ENCODE measurements at regions not wholly inside any gene's neighbourhood (a gene's known extent, or its start where the extent isn't known, plus 50 kb on each side); places are given as distances from the start of the nearest gene placed in this dataset.
A peak's percentile ranks its signal among the peaks of the same experiment; 100 is the strongest.
"Not testable (repeated sequence)": the region's sequence is repeated elsewhere in the genome, so short reads cannot be mapped to it uniquely, and the experiment has no call there.

GRCh38 chr20:53723045-53723444, 129.4 kb upstream of the ZNF217 start:
- Mint-ChIP-seq H3K36me3 (peaks cover 6% of the 10 kb centered on the region), H3K27ac (no peak overlapping the region), H3K4me3 (no peak overlapping the region), H3K4me1 (peaks cover 14% of the 10 kb centered on the region), H3K9me3 (peaks cover 3% of the 10 kb centered on the region), H3K27me3 (no peaks in the 10 kb centered on the region)
- no peak for DNase-seq

GRCh38 chr20:53722515-53723036, 128.9 kb upstream of the ZNF217 start:
- DNase-seq, result no peak
- Mint-ChIP-seq H3K4me3 (no peak overlapping the region), H3K27ac (no peak overlapping the region), H3K4me1 (peaks cover 14% of the 10 kb centered on the region), H3K9me3 (peaks cover 3% of the 10 kb centered on the region), H3K36me3 (peaks cover 6% of the 10 kb centered on the region), H3K27me3 (no peaks in the 10 kb centered on the region)

GRCh38 chr20:53721445-53721963, 127.9 kb upstream of the ZNF217 start:
- H3K9me3 Mint-ChIP-seq, DNase-seq, H3K27me3 Mint-ChIP-seq, H3K4me3 Mint-ChIP-seq, H3K36me3 Mint-ChIP-seq: not testable (repeated sequence)
- Mint-ChIP-seq H3K4me1 (peaks cover 18% of the 10 kb centered on the region), H3K27ac (peak overlapping the region; percentile 93)

GRCh38 chr20:53719171-53719803, 125.6 kb upstream of the ZNF217 start:
- peaks cover 19% of the 10 kb centered on the region for H3K4me1 Mint-ChIP-seq
- H3K9me3 Mint-ChIP-seq, H3K36me3 Mint-ChIP-seq, DNase-seq, H3K27me3 Mint-ChIP-seq, H3K27ac Mint-ChIP-seq, H3K4me3 Mint-ChIP-seq: not testable (repeated sequence)

GRCh38 chr20:53718142-53719021, 124.7 kb upstream of the ZNF217 start:
- Mint-ChIP-seq H3K27ac (no peak overlapping the region), H3K4me3 (no peak overlapping the region)

GRCh38 chr20:53716395-53716794, 122.8 kb upstream of the ZNF217 start:
- Mint-ChIP-seq H3K27ac (no peak overlapping the region), H3K36me3 (peaks cover 5% of the 10 kb centered on the region), H3K27me3 (no peaks in the 10 kb centered on the region), H3K4me1 (peaks cover 22% of the 10 kb centered on the region), H3K4me3 (no peak overlapping the region), H3K9me3 (peaks cover 3% of the 10 kb centered on the region)
- no peak for DNase-seq

More at GRCh38 chr20:53718142-53719021, 124.7 kb upstream of the ZNF217 start:
- H3K4me1 Mint-ChIP-seq, result peaks cover 19% of the 10 kb centered on the region
- no peaks in the 10 kb centered on the region for H3K27me3 Mint-ChIP-seq
- H3K9me3 Mint-ChIP-seq, result peaks cover 3% of the 10 kb centered on the region
- H3K36me3 Mint-ChIP-seq, result peaks cover 6% of the 10 kb centered on the region
- DNase-seq, result no peak

GRCh38 chr20:53714524-53714923, 120.9 kb upstream of the ZNF217 start:
- Mint-ChIP-seq H3K27me3 (no peaks in the 10 kb centered on the region), H3K27ac (no peak overlapping the region), H3K9me3 (no peaks in the 10 kb centered on the region), H3K4me3 (no peak overlapping the region), H3K4me1 (peaks cover 25% of the 10 kb centered on the region), H3K36me3 (no peaks in the 10 kb centered on the region)
- no peak for DNase-seq

- no peak overlapping the region for H3K27ac Mint-ChIP-seq
- H3K27me3 Mint-ChIP-seq, result no peaks in the 10 kb centered on the region
- H3K4me1 Mint-ChIP-seq, result peaks cover 31% of the 10 kb centered on the region
- H3K36me3 Mint-ChIP-seq, result peaks cover 1% of the 10 kb centered on the region
- peaks cover 1% of the 10 kb centered on the region for H3K9me3 Mint-ChIP-seq
- H3K4me3 Mint-ChIP-seq, result no peak overlapping the region
- no peak for DNase-seq
These were observed 119.9 kb upstream of the ZNF217 start for GRCh38 chr20:53713328-53714056.

- Mint-ChIP-seq H3K36me3 (peaks cover 1% of the 10 kb centered on the region), H3K9me3 (peaks cover 1% of the 10 kb centered on the region), H3K4me1 (peaks cover 42% of the 10 kb centered on the region), H3K27ac (no peak overlapping the region), H3K4me3 (no peak overlapping the region), H3K27me3 (no peaks in the 10 kb centered on the region)
- DNase-seq, result no peak
These were observed 118.8 kb upstream of the ZNF217 start for GRCh38 chr20:53712212-53712977.

GRCh38 chr20:53711333-53712211, 117.9 kb upstream of the ZNF217 start:
- peaks cover 1% of the 10 kb centered on the region for H3K9me3 Mint-ChIP-seq
- H3K4me1 Mint-ChIP-seq, result peaks cover 48% of the 10 kb centered on the region
- no peaks in the 10 kb centered on the region for H3K27me3 Mint-ChIP-seq

GRCh38 chr20:53708129-53708968, 114.7 kb upstream of the ZNF217 start:
- H3K9me3 Mint-ChIP-seq, result peaks cover 1% of the 10 kb centered on the region

More at GRCh38 chr20:53711333-53712211, 117.9 kb upstream of the ZNF217 start:
- Mint-ChIP-seq H3K4me3 (no peak overlapping the region), H3K27ac (peak overlapping the region; percentile 56), H3K36me3 (peaks cover 1% of the 10 kb centered on the region)
- no peak for DNase-seq

GRCh38 chr20:53707371-53708055, 113.9 kb upstream of the ZNF217 start:
- Mint-ChIP-seq H3K4me3 (peak overlapping the region; percentile 64), H3K9me3 (peaks cover 1% of the 10 kb centered on the region), H3K36me3 (peaks cover 1% of the 10 kb centered on the region), H3K27ac (peak overlapping the region; percentile 97), H3K4me1 (peaks cover 58% of the 10 kb centered on the region), H3K27me3 (no peaks in the 10 kb centered on the region)
- DNase-seq, result peak; percentile 31

More at GRCh38 chr20:53708129-53708968, 114.7 kb upstream of the ZNF217 start:
- peak; percentile 70 for DNase-seq
- Mint-ChIP-seq H3K27ac (peak overlapping the region; percentile 97), H3K27me3 (no peaks in the 10 kb centered on the region), H3K4me1 (peaks cover 58% of the 10 kb centered on the region), H3K4me3 (peak overlapping the region; percentile 64), H3K36me3 (peaks cover 1% of the 10 kb centered on the region)
